Type B pancreatic cell (in vitro differentiated cells): ENCODE measurements at regions not wholly inside any gene's neighbourhood (a gene's known extent, or its start where the extent isn't known, plus 50 kb on each side); places are given as distances from the start of the nearest gene placed in this dataset.

Experiments used
- DNase-seq: peaks from one replicate; pipeline ENCODE4 v3.0.0; 2021; ENCODE audit warnings: mixed read lengths; ENCODE audit not compliant: unreplicated experiment; ENCODE audit errors: extremely low spot score
- H3K27ac Mint-ChIP-seq: 2 replicates; pipeline ENCODE4 v1.8.0; 2021; ENCODE audit warnings: mild to moderate bottlenecking, mixed read lengths
- H3K27me3 Mint-ChIP-seq: 2 replicates; pipeline ENCODE4 v1.8.0; 2021; ENCODE audit warnings: mixed read lengths
- H3K36me3 Mint-ChIP-seq: 2 replicates; pipeline ENCODE4 v1.8.0; 2021; ENCODE audit warnings: mixed read lengths
- H3K4me1 Mint-ChIP-seq: one replicate; pipeline ENCODE4 v1.8.0; 2021; ENCODE audit warnings: mixed read lengths; ENCODE audit not compliant: unreplicated experiment
- H3K4me3 Mint-ChIP-seq: 2 replicates; pipeline ENCODE4 v1.8.0; 2021; ENCODE audit warnings: mild to moderate bottlenecking, mixed read lengths
- H3K9me3 Mint-ChIP-seq: 2 replicates; pipeline ENCODE4 v1.8.0; 2021; ENCODE audit warnings: mixed read lengths
- TF ChIP-seq, protein P1 (sequence below): fragments of 200-600 bp; sonication (generic); conservative IDR thresholded peaks from 2 replicates; pipeline ENCODE4 v1.5.0; 2021; ENCODE audit warnings: antibody characterized with exemption, mild to moderate bottlenecking

DNA sequence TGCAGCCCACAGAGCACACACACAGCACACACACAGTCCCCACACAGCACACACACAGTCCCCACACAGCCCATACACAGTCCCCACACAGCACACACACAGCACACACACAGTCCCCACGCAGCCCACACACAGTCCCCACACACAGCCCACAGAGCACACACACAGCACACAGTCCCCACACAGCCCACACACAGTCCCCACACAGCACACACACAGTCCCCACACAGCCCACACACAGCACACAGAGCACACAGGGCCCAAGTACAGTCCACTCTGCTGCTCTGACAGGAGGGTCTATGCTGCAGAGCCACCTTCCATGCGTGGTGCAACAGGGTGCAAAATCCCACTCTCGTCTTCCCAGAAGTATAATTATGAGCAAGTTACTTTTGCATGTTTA lies 240.5 kb upstream of the SALL3 start:
- H3K4me1 Mint-ChIP-seq, result peaks cover 8% of the 10 kb centered on the region

DNA sequence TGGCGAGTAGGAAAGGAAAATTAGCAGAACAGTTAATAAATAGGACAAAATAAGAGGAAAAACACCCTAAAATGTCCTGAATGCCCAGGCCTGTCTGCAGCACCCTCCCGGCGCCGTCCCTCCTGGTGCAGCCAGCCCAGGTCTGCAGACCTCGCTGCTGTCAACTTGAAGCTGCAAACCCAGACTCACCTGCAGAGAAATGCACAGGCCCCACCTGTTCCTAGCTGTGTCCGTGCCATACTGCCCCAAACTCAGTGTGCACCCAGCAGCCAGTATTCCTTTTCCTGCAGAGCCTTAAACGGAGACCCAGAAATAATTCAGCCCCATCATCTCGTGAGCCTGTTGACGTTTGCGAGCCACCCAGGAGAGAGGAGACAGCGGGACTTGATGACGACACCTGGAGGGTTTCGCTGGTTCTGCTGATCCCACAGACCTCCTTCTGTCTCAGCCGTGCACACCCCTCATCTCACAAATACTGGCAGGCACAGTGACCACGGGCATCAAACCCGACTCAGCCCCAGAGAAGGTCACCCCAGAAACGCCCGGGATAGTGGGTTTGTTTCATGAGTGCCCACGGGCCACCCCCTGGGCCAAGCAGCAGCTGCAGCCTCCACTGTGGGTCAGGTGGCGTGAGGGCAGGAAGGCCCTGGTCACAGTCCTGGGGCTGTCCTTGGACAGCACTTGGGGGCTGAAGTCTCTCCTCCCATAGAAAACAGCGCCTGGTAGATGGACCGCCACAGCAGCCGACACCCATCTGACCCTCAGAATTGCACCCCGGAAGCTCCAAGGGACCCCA lies 239.5 kb upstream of the SALL3 start:
- no peak overlapping the region for H3K27ac Mint-ChIP-seq
- no peaks in the 10 kb centered on the region for H3K36me3 Mint-ChIP-seq
- no peaks in the 10 kb centered on the region for H3K9me3 Mint-ChIP-seq
- H3K4me1 Mint-ChIP-seq, result peaks cover 8% of the 10 kb centered on the region
- no peak for DNase-seq
- TF ChIP-seq, protein P1, sequence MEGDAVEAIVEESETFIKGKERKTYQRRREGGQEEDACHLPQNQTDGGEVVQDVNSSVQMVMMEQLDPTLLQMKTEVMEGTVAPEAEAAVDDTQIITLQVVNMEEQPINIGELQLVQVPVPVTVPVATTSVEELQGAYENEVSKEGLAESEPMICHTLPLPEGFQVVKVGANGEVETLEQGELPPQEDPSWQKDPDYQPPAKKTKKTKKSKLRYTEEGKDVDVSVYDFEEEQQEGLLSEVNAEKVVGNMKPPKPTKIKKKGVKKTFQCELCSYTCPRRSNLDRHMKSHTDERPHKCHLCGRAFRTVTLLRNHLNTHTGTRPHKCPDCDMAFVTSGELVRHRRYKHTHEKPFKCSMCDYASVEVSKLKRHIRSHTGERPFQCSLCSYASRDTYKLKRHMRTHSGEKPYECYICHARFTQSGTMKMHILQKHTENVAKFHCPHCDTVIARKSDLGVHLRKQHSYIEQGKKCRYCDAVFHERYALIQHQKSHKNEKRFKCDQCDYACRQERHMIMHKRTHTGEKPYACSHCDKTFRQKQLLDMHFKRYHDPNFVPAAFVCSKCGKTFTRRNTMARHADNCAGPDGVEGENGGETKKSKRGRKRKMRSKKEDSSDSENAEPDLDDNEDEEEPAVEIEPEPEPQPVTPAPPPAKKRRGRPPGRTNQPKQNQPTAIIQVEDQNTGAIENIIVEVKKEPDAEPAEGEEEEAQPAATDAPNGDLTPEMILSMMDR, result no peak
- H3K27me3 Mint-ChIP-seq, result peaks cover 12% of the 10 kb centered on the region
- no peak overlapping the region for H3K4me3 Mint-ChIP-seq

More for the DNA sequence above, 240.5 kb upstream of the SALL3 start:
- Mint-ChIP-seq H3K27ac (no peak overlapping the region), H3K27me3 (peaks cover 12% of the 10 kb centered on the region), H3K36me3 (no peaks in the 10 kb centered on the region), H3K9me3 (no peaks in the 10 kb centered on the region), H3K4me3 (no peak overlapping the region)
- DNase-seq, result no peak
- TF ChIP-seq, protein P1, result no peak

DNA sequence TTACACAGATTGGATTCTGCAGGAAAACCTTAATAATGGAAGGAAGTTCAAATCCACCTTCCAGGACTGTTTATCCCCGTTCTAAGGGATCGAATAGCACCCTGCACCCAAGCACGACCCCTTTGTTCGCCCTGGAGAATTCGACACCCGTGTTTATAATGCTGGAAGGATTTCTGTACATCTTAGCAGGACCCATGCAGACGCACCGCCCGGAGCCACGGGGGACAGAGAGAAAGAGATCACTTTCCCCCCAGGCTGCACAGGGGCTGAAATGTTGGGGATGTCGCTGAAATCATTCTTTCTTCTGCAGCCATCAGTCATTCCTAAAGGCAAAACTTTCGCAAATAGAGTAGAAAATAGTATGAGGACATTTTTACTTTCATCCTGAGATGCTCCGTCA lies 238.7 kb upstream of the SALL3 start:
- TF ChIP-seq, protein P1, result no peak
- DNase-seq, result no peak
- Mint-ChIP-seq H3K36me3 (no peaks in the 10 kb centered on the region), H3K4me3 (no peak overlapping the region), H3K4me1 (peaks cover 8% of the 10 kb centered on the region), H3K27ac (no peak overlapping the region), H3K27me3 (peaks cover 12% of the 10 kb centered on the region), H3K9me3 (no peaks in the 10 kb centered on the region)

DNA sequence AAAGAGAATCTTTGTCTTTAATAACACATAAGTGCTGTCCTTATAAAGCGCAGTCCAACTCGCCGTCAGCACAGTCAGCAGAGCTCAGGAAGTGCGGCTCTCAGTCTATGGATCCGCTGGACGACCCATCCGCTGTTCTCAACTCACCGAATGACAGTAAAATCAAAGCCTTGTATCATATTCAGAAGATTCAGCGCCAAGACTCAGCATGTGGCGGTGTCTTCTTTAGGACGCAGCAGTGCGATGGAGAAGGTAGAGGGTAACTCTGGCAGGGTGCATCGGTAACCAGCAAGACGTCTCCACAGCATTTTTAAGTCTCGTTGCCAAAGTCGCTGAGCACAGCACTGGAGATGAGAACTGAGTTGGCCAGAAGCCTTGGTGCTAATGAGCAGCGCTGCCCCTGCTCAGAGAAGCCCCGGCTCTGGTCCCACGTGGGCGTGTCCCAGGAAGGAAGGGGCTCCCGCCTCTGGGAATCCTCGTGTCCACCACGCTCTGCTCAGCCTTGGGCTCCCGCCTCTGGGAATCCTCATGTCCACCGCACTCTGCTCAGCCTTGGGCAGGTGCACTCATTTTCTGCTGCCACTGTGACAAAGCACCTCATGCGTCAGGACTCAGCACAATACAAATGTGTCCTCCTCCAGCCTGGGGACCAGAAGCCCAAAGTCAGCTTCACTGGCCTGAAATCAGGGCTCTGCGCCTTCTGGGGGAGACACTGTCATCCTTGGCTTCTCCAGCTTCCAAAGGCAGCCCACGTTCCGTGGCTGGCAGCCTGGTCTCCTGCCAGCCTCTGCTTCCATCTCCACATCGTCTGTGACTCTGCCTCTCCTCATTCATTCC lies 238.0 kb upstream of the SALL3 start:
- Mint-ChIP-seq H3K4me3 (no peak overlapping the region), H3K27me3 (peaks cover 12% of the 10 kb centered on the region), H3K9me3 (no peaks in the 10 kb centered on the region), H3K36me3 (no peaks in the 10 kb centered on the region), H3K27ac (no peak overlapping the region), H3K4me1 (peaks cover 5% of the 10 kb centered on the region)
- TF ChIP-seq, protein P1, result no peak
- DNase-seq, result no peak

DNA sequence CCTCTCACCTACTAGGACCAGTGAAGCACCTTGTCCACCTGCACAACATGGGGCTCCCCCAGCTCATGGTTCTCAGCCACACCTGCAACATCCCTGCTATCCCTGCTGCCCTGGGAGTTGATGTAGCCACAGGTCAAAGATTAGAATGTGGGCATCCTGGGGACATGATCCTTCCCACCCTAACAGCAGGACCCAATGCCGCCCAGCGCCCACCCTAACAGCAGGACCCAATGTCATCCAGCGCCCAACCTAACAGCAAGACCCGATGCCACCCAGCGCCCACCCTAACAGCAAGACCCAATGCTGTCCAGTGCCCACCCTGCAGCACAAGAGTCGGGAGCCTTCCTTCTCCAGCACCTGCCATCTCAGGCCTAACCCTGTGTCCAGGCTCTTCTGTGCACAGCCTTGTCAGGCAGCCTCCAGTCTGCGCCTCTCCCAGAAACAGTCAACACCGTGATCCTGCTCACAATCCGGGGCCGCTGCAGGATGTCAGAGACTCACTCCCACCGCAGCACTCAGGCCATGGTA lies 237.3 kb upstream of the SALL3 start:
- H3K9me3 Mint-ChIP-seq, result no peaks in the 10 kb centered on the region
- no peak overlapping the region for H3K4me3 Mint-ChIP-seq
- DNase-seq, result no peak
- TF ChIP-seq, protein P1, result no peak
- peaks cover 12% of the 10 kb centered on the region for H3K27me3 Mint-ChIP-seq
- H3K27ac Mint-ChIP-seq, result no peak overlapping the region
- peaks cover 5% of the 10 kb centered on the region for H3K4me1 Mint-ChIP-seq
- no peaks in the 10 kb centered on the region for H3K36me3 Mint-ChIP-seq
